Transverse colon (tissue), 1 donor: ENCODE measurements at regions not wholly inside any gene's neighbourhood (a gene's known extent, or its start where the extent isn't known, plus 50 kb on each side); places are given as distances from the start of the nearest gene placed in this dataset.

ENCODE experiments used
- EP300 ChIP-seq: sonication (generic); formaldehyde crosslinking; IDR thresholded peaks from one replicate; pipeline ENCODE4 v1.6.1; 2017; ENCODE audit warnings: antibody characterized with exemption, low read depth
- POLR2A ChIP-seq: fragments of 450-650 bp; IDR thresholded peaks from one replicate; pipeline ENCODE4 v1.6.1; 2016; ENCODE audit warnings: antibody characterized with exemption, mild to moderate bottlenecking, moderate library complexity

GRCh38 chrX:143435916-143436315, 81.4 kb downstream of the SPANXN3 start:
- TF ChIP-seq POLR2A (no peak), EP300 (no peak)
